GM21528 (cell line): ENCODE measurements at regions not wholly inside any gene's neighbourhood (a gene's known extent, or its start where the extent isn't known, plus 50 kb on each side); places are given as distances from the start of the nearest gene placed in this dataset.

Experiments
- ATAC-seq: cut with Tn5 transposase; IDR thresholded peaks from one replicate; pipeline ENCODE4 v1.9.1; 2021; ENCODE audit warnings: mild to moderate bottlenecking, moderate library complexity; ENCODE audit not compliant: unreplicated experiment, low FRiP score

DNA sequence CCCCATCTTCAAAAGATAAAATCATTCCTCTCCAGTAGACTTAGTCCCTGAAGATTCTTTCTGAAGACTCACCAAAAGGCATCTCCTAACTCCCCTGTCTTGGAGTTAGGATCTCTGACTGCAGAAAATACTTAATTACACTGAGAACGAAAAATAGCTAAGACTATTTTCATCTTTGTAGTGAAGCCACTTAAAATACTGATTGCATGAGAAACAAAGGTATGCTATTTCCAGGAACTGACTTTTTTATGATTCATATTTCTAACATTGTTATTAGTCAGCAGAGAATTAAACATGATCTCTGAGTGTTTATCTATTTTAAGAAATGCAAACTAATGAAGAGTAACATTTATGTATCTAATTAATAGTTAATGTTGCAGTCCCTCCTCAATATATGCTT lies 71.8 kb upstream of the NR3C2 start:
- no peak for ATAC-seq

DNA sequence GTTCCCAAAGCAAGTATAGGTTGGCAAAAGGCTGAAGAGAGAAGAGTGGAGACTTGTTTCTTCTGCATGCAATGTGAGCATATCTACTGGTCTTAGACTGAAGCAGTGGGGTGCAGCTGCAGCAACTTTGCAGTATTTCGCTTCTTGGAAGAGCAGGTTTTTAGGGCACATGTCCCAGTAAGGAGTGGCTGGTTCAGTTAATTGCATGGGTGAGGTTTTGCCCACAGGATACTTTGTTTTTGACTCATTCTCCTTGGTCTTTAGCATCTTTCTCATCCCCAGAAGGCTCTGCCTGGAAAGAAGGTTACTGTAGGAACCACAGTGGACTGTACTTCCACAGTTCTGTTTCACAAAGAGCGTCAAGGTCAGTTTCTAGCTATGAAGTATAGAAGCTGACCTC lies 68.0 kb upstream of the NR3C2 start:
- ATAC-seq, result no peak

DNA sequence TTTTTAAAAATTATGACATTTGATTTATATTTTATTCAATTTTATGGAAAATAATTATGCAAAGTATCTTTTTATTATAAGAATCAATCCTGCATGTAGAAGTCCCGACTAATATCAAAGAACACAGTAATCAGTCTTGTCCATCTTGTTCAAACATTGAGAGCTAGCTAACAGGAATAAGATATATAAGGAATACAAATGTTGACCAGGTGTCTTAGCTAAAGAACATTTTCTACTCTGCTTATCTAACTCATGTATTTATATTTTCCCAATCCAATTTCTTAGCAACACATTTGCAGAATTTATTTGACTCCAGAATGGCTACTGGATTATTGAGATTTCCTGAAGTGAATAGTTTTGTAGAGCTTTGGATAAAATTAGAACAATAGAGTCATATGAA lies 61.5 kb upstream of the NR3C2 start:
- no peak for ATAC-seq

DNA sequence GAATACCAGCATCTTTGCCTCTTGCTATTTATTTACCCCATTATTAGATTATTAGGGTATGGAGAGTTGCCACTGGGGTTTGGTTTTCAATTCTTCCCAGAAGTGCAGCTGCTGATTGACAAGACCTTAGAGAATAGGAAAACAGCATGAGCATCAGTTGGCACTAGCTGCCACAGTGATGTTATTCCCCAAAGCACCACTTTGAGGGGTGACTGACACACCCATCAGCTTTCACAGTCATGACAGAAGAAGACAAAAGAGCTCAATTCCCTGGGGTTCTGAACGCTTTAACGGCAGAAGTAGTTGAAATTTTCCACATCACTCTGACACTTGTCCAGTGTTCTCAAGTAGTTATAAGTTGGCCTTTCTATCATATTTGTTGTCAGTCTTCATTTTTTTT lies 55.0 kb upstream of the NR3C2 start:
- no peak for ATAC-seq

DNA sequence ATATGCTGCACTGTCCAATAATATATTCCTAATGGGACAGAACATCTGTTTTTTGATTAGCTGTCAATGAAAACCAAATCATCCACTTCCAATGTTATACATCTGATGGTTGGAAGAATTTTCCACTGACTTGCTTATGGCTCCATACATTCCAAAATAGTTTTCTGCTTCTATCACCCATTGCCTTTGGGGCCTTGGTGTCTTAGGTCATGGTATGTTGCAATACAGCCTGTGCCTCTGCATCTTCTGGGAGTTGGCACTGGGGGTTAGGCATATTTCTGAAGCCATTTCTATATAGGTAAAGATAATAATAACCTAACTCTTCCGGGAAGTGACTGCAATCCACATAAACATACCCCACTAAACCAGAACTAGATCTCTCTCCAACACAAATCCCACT lies 53.2 kb upstream of the NR3C2 start:
- ATAC-seq, result no peak
